Type B pancreatic cell (in vitro differentiated cells): ENCODE measurements at regions not wholly inside any gene's neighbourhood (a gene's known extent, or its start where the extent isn't known, plus 50 kb on each side); places are given as distances from the start of the nearest gene placed in this dataset.

Experiments
- DNase-seq: peaks from one replicate; pipeline ENCODE4 v3.0.0; 2021; ENCODE audit warnings: mixed read lengths; ENCODE audit not compliant: unreplicated experiment; ENCODE audit errors: extremely low spot score
- H3K27ac Mint-ChIP-seq: 2 replicates; pipeline ENCODE4 v1.8.0; 2021; ENCODE audit warnings: mild to moderate bottlenecking, mixed read lengths
- H3K27me3 Mint-ChIP-seq: 2 replicates; pipeline ENCODE4 v1.8.0; 2021; ENCODE audit warnings: mixed read lengths
- H3K36me3 Mint-ChIP-seq: 2 replicates; pipeline ENCODE4 v1.8.0; 2021; ENCODE audit warnings: mixed read lengths
- H3K4me1 Mint-ChIP-seq: one replicate; pipeline ENCODE4 v1.8.0; 2021; ENCODE audit warnings: mixed read lengths; ENCODE audit not compliant: unreplicated experiment
- H3K4me3 Mint-ChIP-seq: 2 replicates; pipeline ENCODE4 v1.8.0; 2021; ENCODE audit warnings: mild to moderate bottlenecking, mixed read lengths
- H3K9me3 Mint-ChIP-seq: 2 replicates; pipeline ENCODE4 v1.8.0; 2021; ENCODE audit warnings: mixed read lengths
- TF ChIP-seq, protein P1 (sequence below): fragments of 200-600 bp; sonication (generic); conservative IDR thresholded peaks from 2 replicates; pipeline ENCODE4 v1.5.0; 2021; ENCODE audit warnings: antibody characterized with exemption, mild to moderate bottlenecking

GRCh38 chr13:65597839-65598818 lies 1632.0 kb downstream of the PCDH9 start:
- H3K27me3 Mint-ChIP-seq, result no peaks in the 10 kb centered on the region
- DNase-seq, result no peak
- TF ChIP-seq, protein P1, sequence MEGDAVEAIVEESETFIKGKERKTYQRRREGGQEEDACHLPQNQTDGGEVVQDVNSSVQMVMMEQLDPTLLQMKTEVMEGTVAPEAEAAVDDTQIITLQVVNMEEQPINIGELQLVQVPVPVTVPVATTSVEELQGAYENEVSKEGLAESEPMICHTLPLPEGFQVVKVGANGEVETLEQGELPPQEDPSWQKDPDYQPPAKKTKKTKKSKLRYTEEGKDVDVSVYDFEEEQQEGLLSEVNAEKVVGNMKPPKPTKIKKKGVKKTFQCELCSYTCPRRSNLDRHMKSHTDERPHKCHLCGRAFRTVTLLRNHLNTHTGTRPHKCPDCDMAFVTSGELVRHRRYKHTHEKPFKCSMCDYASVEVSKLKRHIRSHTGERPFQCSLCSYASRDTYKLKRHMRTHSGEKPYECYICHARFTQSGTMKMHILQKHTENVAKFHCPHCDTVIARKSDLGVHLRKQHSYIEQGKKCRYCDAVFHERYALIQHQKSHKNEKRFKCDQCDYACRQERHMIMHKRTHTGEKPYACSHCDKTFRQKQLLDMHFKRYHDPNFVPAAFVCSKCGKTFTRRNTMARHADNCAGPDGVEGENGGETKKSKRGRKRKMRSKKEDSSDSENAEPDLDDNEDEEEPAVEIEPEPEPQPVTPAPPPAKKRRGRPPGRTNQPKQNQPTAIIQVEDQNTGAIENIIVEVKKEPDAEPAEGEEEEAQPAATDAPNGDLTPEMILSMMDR, result no peak
- H3K27ac Mint-ChIP-seq, result no peak overlapping the region
- no peaks in the 10 kb centered on the region for H3K36me3 Mint-ChIP-seq
- H3K4me1 Mint-ChIP-seq, result peaks cover 6% of the 10 kb centered on the region
- H3K9me3 Mint-ChIP-seq, result no peaks in the 10 kb centered on the region
- H3K4me3 Mint-ChIP-seq, result no peak overlapping the region

DNA sequence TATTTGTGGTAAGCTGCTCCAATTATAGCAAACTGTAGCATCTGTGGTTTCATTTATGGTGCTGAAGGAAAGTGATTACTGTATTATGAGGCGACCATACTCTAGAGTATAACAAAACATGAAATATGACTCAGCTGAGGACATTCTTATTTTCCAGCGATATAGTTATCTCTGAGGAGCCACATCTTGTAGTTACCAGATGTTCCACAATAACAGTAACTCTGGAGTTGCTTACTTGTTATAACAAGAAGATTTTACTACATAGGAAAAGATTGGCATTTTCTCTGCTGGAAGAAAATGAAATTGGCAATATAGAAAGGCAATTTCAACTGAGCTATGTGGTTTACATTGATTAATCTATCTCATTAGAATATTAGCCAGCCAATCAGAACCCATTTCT lies 1634.2 kb downstream of the PCDH9 start:
- no peak overlapping the region for H3K4me3 Mint-ChIP-seq
- no peak for DNase-seq
- H3K27me3 Mint-ChIP-seq, result no peaks in the 10 kb centered on the region
- H3K4me1 Mint-ChIP-seq, result peaks cover 10% of the 10 kb centered on the region
- TF ChIP-seq, protein P1, result no peak
- no peaks in the 10 kb centered on the region for H3K36me3 Mint-ChIP-seq
- H3K27ac Mint-ChIP-seq, result no peak overlapping the region
- H3K9me3 Mint-ChIP-seq, result no peaks in the 10 kb centered on the region

DNA sequence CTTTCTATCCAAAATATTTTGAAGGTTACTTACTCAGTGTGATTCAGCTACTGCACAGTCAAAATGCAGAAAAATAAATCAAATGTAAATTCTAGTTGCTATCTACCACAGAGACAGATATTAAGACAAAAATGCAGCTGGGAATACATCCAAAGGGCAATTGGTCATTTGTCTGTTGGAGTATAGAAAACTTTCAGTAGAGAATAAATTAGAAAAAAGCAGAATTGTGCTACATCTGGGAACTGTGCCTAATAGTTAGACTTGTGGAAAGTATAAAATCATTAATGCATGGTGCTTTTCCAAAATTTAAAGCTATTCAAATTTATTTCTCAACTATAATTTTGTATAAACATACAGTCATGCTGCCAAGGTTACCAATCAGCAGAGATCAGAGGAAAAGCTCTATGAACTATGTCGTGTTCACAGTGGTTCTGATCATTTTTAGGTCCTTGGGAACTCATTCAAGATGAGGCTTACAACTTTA lies 1635.8 kb downstream of the PCDH9 start:
- no peak overlapping the region for H3K4me3 Mint-ChIP-seq
- H3K27me3 Mint-ChIP-seq, result no peaks in the 10 kb centered on the region
- H3K9me3 Mint-ChIP-seq, result peaks cover 11% of the 10 kb centered on the region
- TF ChIP-seq, protein P1, result no peak
- no peak overlapping the region for H3K27ac Mint-ChIP-seq
- no peaks in the 10 kb centered on the region for H3K36me3 Mint-ChIP-seq
- no peak for DNase-seq
- H3K4me1 Mint-ChIP-seq, result peaks cover 10% of the 10 kb centered on the region

DNA sequence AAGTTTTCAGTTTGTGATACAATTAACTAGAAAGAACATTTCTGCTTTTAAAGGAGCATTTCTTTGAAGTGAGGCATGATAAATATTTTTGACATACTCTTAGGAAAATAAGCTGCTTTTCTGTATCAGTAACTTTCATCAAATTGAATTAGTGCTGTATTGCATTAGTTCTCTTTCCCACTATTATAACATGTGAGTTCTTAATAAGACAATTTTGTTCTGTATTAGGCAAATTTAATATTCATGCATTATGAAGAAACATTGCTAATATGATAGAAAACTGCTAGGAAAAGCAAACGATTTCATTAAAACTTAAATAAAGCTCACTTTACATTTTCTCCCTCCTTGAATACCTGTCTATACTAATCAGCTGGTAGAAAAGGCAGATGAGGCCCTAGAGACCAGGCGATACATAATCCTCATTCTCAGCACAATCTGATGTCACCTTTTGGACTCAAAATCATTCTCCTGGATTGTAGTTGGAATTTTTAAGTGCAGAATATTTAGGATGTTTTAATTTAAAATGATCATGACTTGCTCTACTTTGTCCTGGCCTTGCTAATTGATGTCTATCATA lies 1636.8 kb downstream of the PCDH9 start:
- H3K4me3 Mint-ChIP-seq, result no peak overlapping the region
- H3K9me3 Mint-ChIP-seq, result peaks cover 16% of the 10 kb centered on the region
- H3K36me3 Mint-ChIP-seq, result no peaks in the 10 kb centered on the region
- H3K4me1 Mint-ChIP-seq, result peaks cover 10% of the 10 kb centered on the region
- no peaks in the 10 kb centered on the region for H3K27me3 Mint-ChIP-seq
- TF ChIP-seq, protein P1, result no peak
- no peak for DNase-seq
- no peak overlapping the region for H3K27ac Mint-ChIP-seq

GRCh38 chr13:65592731-65593130 lies 1637.4 kb downstream of the PCDH9 start:
- Mint-ChIP-seq H3K9me3 (peaks cover 16% of the 10 kb centered on the region), H3K36me3 (no peaks in the 10 kb centered on the region), H3K27me3 (no peaks in the 10 kb centered on the region), H3K27ac (no peak overlapping the region), H3K4me1 (peaks cover 10% of the 10 kb centered on the region), H3K4me3 (no peak overlapping the region)
- TF ChIP-seq, protein P1, result no peak
- DNase-seq, result no peak
